Transverse colon (tissue), 4 donors: ENCODE measurements at regions not wholly inside any gene's neighbourhood (a gene's known extent, or its start where the extent isn't known, plus 50 kb on each side); places are given as distances from the start of the nearest gene placed in this dataset.

Source experiments
- CTCF ChIP-seq, 5 experiments: fragments of 200-600 bp in 3 of 5; fragments of 450-650 bp in 2 of 5; sonication (generic) in 3 of 5; IDR thresholded peaks; 1 replicate in 2 of 5; 2 replicates in 3 of 5; pipeline ENCODE4 v1.5.1; 2016 to 2017; ENCODE audit warnings: antibody characterized with exemption in 5 of 5, inconsistent platforms in 3 of 5, mild to moderate bottlenecking in 2 of 5, moderate library complexity in 1 of 5
- POLR2A ChIP-seq: fragments of 450-650 bp; IDR thresholded peaks from one replicate; pipeline ENCODE4 v1.6.1; 2016; ENCODE audit warnings: antibody characterized with exemption, mild to moderate bottlenecking, moderate library complexity
- POLR2AphosphoS5 ChIP-seq, 3 donors: sonication (generic); formaldehyde crosslinking; IDR thresholded peaks; one replicate each; pipeline ENCODE4 v1.6.1; 2016; ENCODE audit warnings: antibody characterized with exemption in 3 of 3

- no peak for TF ChIP-seq CTCF (IDR thresholded peaks at IDR 0.05)
- no peak for TF ChIP-seq POLR2A
- TF ChIP-seq POLR2AphosphoS5 (IDR thresholded peaks at IDR 0.05) = no peak
Measured at GRCh38 chr6:169157197-169158148, 96.2 kb downstream of the THBS2 start.
